ENCODE measurements at regions not wholly inside any gene's neighbourhood (a gene's known extent, or its start where the extent isn't known, plus 50 kb on each side); places are given as distances from the start of the nearest gene placed in this dataset.

GRCh38 chr10:112000466-112000865, 183.1 kb downstream of the GPAM start:
- no peak for FAIRE-seq

- no peak for FAIRE-seq
Measured at GRCh38 chr10:112002206-112002605, 181.4 kb downstream of the GPAM start.

- FAIRE-seq, result no peak
Measured at GRCh38 chr10:112004075-112004474, 179.5 kb downstream of the GPAM start.

- no peak for FAIRE-seq
Measured at GRCh38 chr10:112005044-112005443, 178.5 kb downstream of the GPAM start.

GRCh38 chr10:112006407-112006806, 177.2 kb downstream of the GPAM start:
- no peak for FAIRE-seq

GRCh38 chr10:112006831-112007230, 176.7 kb downstream of the GPAM start:
- no peak for FAIRE-seq

GRCh38 chr10:112022196-112022595, 161.4 kb downstream of the GPAM start:
- FAIRE-seq, result no peak

GRCh38 chr10:112024079-112024478, 159.5 kb downstream of the GPAM start:
- FAIRE-seq, result no peak

GRCh38 chr10:112025228-112025627, 158.3 kb downstream of the GPAM start:
- no peak for FAIRE-seq

- FAIRE-seq, result no peak
Measured at GRCh38 chr10:112026438-112026837, 157.1 kb downstream of the GPAM start.

- FAIRE-seq, result no peak
Measured at GRCh38 chr10:112027731-112028280, 155.8 kb downstream of the GPAM start.

GRCh38 chr10:112030431-112030830, 153.1 kb downstream of the GPAM start:
- no peak for FAIRE-seq

- FAIRE-seq, result no peak
Measured at GRCh38 chr10:112039823-112040222, 143.7 kb downstream of the GPAM start.

GRCh38 chr10:112040696-112041095, 142.9 kb downstream of the GPAM start:
- no peak for FAIRE-seq

GRCh38 chr10:112045938-112046337, 137.6 kb downstream of the GPAM start:
- FAIRE-seq, result no peak

GRCh38 chr10:112047674-112048073, 135.9 kb downstream of the GPAM start:
- no peak for FAIRE-seq

GRCh38 chr10:112052166-112052565, 131.4 kb downstream of the GPAM start:
- FAIRE-seq, result no peak

- no peak for FAIRE-seq
Measured at GRCh38 chr10:112053895-112054294, 129.7 kb downstream of the GPAM start.

GRCh38 chr10:112054516-112054915, 129.0 kb downstream of the GPAM start:
- no peak for FAIRE-seq

GRCh38 chr10:112057072-112057471, 126.5 kb downstream of the GPAM start:
- no peak for FAIRE-seq

GRCh38 chr10:112059220-112059619, 124.3 kb downstream of the GPAM start:
- no peak for FAIRE-seq

GRCh38 chr10:112071596-112072133, 111.9 kb downstream of the GPAM start:
- FAIRE-seq, result no peak

- FAIRE-seq, result no peak
Measured at GRCh38 chr10:112078003-112078402, 105.6 kb downstream of the GPAM start.

GRCh38 chr10:112080231-112080630, 103.3 kb downstream of the GPAM start:
- FAIRE-seq, result no peak

GRCh38 chr10:112082120-112082519, 101.4 kb downstream of the GPAM start:
- FAIRE-seq, result no peak

Data from colon (tissue), 2 donors.